Epithelial cell of prostate (primary cell): ENCODE measurements at regions not wholly inside any gene's neighbourhood (a gene's known extent, or its start where the extent isn't known, plus 50 kb on each side); places are given as distances from the start of the nearest gene placed in this dataset.

Experiments used
- DNase-seq: peaks from one replicate; pipeline ENCODE4 v3.0.0-alpha.2; 2011; ENCODE audit warnings: low read depth, low spot score
- H3K27ac ChIP-seq: fragments of 450-650 bp; 2 replicates; pipeline ENCODE4 v1.5.1; 2017; ENCODE audit warnings: mild to moderate bottlenecking

- H3K27ac ChIP-seq: no peak overlapping the region
- no peak for DNase-seq
Measured at GRCh38 chr10:130567436-130567835, 431.2 kb downstream of the GLRX3 start.

DNA sequence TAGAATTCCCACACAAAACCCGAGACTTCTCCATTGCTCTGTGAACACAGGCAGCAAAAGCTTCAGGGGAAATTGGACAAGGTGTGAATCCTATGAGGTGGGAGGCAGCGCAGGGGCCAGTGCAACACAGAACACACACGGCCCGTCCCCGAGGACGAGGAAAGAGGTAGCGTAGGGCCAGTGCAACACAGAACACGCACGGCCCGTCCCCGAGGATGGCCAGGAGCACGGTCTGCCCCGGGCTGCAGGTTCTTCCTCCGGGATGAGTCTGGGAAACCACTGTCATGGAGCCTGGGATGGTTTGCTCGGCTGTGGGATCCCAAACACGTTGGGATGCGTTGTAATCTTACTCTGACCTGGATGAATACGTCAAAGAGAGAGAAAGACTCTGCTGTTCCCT, 432.1 kb downstream of the GLRX3 start:
- no peak overlapping the region for H3K27ac ChIP-seq
- DNase-seq: no peak

DNA sequence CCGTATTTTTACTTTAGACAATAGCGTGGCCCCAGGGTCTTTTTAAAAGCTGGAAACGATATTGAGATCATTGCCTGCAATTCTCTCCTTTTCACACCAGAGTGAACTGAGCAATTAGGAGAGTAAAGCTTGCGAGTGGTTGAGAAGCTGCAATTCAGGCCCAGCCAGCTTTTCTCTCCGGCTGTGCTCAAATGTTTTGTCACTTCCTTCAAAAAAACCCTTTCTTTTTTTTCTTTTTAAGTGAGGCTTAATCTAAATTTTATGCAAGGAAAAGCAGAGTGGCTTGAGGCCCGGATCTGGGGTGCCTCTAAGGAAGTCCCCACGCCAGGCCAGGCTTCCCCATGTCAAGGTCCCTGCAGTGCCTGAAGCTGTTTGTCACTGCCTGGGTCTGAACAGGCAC, 433.9 kb downstream of the GLRX3 start:
- no peak overlapping the region for H3K27ac ChIP-seq
- no peak for DNase-seq

- DNase-seq: no peak
- H3K27ac ChIP-seq: no peak overlapping the region
Measured at GRCh38 chr10:130571674-130572073, 435.5 kb downstream of the GLRX3 start.

DNA sequence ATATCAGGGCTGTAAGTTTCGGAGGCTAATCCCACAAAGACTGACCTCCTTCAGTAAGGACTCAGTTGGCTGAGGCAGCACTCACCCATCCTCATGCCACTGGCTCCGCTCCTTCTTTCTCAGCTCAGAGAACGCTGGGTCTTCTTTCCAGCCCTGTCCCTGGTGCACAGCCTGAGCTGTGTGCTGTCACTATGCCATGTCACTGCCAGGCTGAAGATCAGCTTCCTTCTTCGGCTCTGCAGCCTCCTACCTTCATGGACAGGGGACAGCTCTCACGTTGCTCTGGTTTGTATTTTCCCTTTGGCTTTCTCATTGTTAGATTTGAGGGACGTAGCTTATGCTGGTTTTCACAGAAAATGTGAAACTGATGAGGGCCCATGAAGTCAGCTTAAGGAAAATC, 437.3 kb downstream of the GLRX3 start:
- H3K27ac ChIP-seq: no peak overlapping the region
- no peak for DNase-seq

GRCh38 chr10:130575756-130576285, 439.6 kb downstream of the GLRX3 start:
- DNase-seq: no peak

DNA sequence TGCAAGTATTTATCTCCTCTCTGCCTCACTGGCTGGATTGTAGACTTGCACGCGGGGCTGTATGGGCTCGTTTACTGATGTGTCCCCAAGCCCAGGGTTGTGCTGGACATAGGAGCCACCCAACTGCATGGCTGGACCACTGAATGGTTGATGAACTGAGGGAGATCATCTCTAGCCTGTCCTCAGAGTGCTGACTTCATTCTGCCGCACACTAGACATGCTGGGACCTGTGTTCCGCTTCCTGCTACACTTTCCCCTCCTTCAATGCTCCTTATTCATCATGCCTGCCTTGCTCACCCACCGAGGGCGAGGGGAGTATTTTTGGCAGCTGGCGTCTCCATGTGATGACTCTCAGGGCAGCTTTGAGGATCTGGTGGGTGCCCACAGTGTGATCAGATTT, 440.2 kb downstream of the GLRX3 start:
- no peak overlapping the region for H3K27ac ChIP-seq
- DNase-seq: no peak

More at GRCh38 chr10:130575756-130576285, 439.6 kb downstream of the GLRX3 start:
- H3K27ac ChIP-seq: no peak overlapping the region

GRCh38 chr10:130577039-130577438, 440.8 kb downstream of the GLRX3 start:
- no peak for DNase-seq
- no peak overlapping the region for H3K27ac ChIP-seq

DNA sequence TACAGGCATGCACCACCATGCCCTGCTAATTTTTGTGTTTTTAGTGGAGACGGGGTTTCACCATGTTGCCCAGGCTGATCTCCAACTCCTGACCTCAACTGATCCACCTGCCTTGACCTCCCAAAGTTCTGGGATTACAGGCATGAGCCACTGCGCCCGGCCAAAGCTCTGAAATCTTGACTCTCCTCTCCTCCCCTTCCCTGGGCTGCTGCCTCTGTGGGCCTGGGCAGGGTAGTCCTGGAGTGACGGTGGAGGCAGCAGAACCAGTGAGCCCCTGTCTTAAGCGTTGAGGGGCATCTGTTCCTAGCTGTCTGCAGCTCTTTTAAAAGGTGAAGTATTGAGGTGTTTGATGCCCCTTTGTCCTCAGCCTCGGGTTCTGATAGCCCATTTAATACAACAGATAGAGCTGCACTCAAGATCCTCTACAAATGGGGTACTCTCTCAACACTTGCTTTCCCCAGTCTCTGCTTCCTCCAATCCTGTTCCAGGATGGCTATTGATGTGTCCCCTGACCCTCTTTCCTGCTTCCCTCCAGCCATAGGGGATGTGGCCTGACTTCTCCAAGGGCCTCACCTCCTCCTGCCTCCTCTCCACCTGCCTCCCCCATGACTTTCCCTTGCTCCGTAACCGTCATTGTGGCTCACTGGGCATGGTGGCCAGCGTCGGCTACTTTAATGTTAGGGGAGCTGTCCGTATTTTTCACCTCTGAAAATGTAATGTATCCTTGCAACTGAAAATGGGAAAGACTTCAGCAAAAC, 442.5 kb downstream of the GLRX3 start:
- DNase-seq: no peak
- no peak overlapping the region for H3K27ac ChIP-seq

GRCh38 chr10:130579913-130580312, 443.7 kb downstream of the GLRX3 start:
- no peak overlapping the region for H3K27ac ChIP-seq
- no peak for DNase-seq

DNA sequence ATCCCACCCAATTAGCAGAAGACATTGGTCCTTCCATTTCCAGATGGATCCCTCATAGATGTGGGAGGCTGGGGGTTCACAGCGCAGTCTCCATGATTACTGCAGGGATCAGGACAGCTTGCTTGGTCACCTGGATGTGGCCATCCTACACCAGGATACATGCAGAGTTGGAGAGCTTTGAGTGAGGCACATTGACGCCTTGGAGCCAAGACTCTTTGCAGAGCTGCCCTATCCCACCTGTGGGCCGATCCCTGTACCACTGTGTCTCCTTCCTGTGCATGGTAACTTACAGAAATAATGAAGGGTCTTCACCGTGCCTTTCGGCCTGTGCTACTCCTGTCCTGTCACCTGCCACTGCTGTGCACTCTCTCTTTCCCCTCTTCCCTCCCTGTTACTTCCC, 444.8 kb downstream of the GLRX3 start:
- no peak overlapping the region for H3K27ac ChIP-seq
- DNase-seq: no peak

DNA sequence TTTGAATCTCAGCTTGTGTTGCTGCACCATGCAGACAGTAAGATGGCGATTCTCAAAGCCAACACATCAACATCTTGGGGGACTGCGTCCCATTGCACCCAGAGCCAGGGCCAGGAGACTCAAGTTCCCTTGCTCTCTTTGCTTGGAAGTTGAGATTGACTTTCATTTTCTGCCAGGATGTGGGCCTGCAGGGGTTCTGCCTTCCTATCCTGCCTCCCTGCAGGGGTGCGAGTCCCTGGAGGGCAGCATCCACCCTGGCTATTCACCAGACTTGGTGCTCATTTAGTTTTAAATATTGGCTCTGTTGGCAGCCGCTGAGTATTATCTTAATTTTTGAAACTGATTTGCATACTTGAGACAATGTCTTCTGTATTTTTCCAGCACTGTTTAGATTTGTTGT, 451.5 kb downstream of the GLRX3 start:
- no peak for DNase-seq
- H3K27ac ChIP-seq: no peak overlapping the region

DNA sequence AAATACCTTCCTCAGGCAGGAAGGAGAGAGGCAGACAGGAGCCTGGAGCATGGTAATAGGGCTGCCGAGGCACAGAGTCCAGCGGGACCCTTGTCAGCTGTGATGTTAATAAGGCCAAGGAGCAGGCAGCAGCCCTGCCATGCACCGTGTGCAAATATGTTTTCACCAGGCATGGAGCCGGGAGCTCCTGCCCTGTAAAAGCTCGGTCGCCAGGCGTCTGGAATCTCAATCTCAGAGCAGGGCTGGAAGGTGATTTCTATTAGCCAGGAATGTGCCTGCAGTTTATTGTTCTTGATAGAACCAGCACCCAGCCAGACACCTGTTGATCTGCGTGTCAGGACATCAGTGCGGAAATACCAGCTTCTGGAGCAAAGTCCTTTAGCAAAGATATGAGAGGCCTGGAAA, 469.8 kb downstream of the GLRX3 start:
- no peak for DNase-seq
- H3K27ac ChIP-seq: no peak overlapping the region

GRCh38 chr10:130607366-130607765, 471.2 kb downstream of the GLRX3 start:
- DNase-seq: no peak
- no peak overlapping the region for H3K27ac ChIP-seq

GRCh38 chr10:130611239-130611638, 475.0 kb downstream of the GLRX3 start:
- no peak overlapping the region for H3K27ac ChIP-seq
- no peak for DNase-seq

GRCh38 chr10:130615457-130615856, 479.3 kb downstream of the GLRX3 start:
- no peak for DNase-seq
- no peak overlapping the region for H3K27ac ChIP-seq

GRCh38 chr10:130617985-130618384, 481.8 kb downstream of the GLRX3 start:
- H3K27ac ChIP-seq: no peak overlapping the region
- DNase-seq: no peak

DNA sequence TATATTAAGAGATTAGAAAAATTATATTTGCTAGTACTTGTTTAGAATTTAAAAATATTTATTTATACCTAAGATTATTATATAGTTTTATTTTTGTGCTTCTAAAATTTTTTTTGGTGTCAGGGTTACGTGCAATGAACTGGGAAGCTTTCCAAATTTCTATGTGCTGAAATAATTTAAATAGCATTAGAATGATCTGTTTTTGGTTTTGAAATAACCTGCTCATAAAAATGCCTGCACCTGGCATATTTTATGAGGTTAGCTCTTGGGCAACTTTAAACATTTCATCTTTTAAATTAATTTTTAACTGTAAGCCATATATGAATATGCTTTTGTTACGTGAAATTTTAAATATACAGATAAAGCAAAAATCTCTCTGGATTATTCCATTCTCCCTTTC, 482.5 kb downstream of the GLRX3 start:
- H3K27ac ChIP-seq: no peak overlapping the region
- DNase-seq: no peak

DNA sequence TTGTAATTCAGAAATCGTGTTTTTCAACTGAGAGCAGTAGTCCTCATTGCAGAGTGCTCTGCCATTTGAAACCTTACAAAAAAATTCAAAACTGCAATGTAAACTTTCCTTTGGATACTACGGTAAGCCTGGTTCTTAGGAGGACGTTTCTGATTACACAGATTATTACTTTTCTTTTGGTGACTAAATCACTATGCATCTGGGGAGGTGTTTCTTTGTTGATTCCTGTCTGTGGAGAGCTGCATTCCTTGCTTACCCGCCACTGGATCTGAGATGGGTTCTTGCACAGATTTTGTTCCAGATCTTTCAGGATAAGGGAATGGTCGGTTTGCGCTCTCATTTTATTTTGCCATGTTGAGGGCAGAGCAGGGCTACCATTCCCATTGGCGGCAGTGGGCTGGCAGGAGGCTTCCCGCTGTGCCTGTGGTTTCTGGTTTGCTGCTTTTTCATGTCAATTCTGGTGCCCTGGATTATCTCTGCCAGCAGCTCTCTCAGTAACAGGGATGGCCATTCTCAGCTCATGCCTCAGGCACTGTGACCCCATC, 485.1 kb downstream of the GLRX3 start:
- no peak overlapping the region for H3K27ac ChIP-seq
- DNase-seq: no peak

DNA sequence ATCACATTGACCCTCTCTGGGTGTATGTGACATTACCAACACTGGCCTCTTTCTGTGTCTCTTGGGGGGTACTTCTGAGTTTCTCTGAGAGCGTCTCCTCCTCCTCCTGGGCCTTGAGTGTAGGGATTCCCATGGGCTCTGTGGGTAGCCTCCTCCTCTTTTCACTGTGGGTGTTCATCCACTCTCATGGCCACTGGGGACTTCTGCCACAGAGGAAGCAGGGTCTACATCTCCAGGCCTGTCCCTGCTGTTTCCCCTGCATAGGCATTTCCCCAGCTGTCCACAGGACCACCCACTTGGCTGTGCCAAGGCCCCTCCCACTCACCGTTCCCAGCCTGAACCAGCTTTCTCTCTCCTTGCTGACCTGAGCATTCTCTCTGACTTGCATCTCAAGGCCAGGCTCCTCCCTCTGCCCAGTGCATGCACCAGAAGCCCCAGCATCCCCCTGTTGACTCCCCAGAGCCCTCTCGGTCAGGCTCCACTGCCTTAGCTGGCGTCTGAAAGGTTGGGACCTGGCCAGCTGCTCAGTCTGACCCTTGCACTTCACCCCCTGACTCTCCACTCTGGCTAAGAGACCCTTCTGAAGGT, 487.6 kb downstream of the GLRX3 start:
- no peak for DNase-seq
- no peak overlapping the region for H3K27ac ChIP-seq

DNA sequence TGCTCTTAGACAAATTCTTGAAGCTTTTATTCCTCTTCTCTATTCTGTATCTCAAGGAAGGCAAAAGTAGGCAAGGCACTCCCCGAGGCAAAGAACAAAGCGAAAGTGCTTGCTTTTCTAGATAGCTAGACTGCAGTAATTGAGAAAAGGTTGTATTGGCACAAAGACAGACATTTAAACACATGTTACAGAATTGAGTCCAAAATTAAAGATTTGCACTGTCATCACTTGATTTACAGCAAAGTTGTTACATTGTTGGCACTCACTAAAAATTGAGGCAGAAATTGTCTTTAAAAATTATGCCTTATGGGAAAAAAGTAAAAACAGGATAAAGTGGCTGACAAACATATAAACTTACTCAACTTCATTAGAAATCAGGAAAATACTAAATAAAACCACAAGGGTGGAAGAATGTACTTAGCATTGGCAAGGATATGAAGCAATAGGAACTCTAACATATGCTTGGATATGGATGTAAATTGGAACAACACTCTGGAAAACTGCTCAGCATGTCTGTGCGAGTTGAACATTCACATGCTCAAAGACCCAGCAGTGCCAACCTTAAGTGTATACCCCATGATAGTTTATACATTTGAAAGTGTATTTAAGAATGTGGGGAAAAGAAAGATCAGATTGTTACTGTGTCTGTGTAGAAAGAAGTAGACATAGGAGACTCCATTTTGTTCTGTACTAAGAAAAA, 491.3 kb downstream of the GLRX3 start:
- DNase-seq: no peak
- H3K27ac ChIP-seq: no peak overlapping the region
